ENCODE measurements at regions not wholly inside any gene's neighbourhood (a gene's known extent, or its start where the extent isn't known, plus 50 kb on each side); places are given as distances from the start of the nearest gene placed in this dataset.

DNA sequence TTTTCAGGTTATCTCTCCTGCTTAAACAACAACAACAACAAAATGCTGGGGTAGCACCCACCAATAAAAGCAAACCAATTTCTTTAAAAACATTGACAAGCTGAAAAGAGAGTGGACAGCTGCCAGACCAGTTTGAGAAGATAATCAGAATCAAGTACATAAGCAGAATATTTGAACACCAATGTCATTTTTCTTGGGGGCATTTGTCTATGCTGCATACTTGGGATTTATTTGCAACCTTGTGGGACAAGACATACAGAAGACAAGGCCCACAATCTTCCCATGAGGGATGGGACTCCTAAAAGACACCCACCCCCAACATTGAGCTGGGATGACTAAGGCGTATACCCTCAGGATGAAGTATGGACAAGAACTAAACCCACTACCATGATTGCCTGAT, 62.2 kb upstream of the NXPH2 start:
- no peaks in the 10 kb centered on the region for H3K4me1 Mint-ChIP-seq
- no peaks in the 10 kb centered on the region for H3K36me3 Mint-ChIP-seq
- DNase-seq, result no peak
- no peak overlapping the region for H3K4me3 Mint-ChIP-seq
- H3K27me3 Mint-ChIP-seq (ENCODE audit: low read depth in 3 of 3), result peaks cover 0 to 2% (median 2%) of the 10 kb centered on the region in 3 donors
- H3K9me3 Mint-ChIP-seq, result peaks cover 0 to 2% (median 0%) of the 10 kb centered on the region in 6 donors
- H3K27ac Mint-ChIP-seq, result no peak overlapping the region

DNA sequence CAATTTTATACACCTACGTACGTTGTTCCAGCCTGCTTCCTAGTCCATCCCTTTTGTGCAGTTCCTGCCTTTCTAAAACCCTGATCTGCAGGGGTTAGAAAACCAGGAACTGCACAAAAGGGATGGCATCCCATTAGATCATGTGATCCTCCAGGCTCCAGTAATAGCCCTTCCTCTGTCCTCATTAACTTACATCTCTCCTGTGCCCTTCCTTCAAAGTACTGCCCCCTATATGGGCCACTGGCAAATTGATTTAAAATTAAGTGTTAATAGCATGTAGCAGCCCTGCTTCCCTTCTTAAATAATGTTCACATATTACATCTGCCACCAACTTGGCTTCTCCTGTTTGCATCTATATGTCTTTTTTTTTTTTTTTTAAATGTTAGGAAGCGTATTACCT, 61.3 kb upstream of the NXPH2 start:
- H3K4me1 Mint-ChIP-seq, result no peaks in the 10 kb centered on the region
- peaks cover 0 to 2% (median 0%) of the 10 kb centered on the region in 6 donors for H3K9me3 Mint-ChIP-seq
- DNase-seq, result no peak
- H3K27me3 Mint-ChIP-seq (ENCODE audit: low read depth in 3 of 3), result peaks cover 0 to 2% (median 2%) of the 10 kb centered on the region in 3 donors
- no peaks in the 10 kb centered on the region for H3K36me3 Mint-ChIP-seq
- H3K4me3 Mint-ChIP-seq, result no peak overlapping the region
- no peak overlapping the region for H3K27ac Mint-ChIP-seq

DNA sequence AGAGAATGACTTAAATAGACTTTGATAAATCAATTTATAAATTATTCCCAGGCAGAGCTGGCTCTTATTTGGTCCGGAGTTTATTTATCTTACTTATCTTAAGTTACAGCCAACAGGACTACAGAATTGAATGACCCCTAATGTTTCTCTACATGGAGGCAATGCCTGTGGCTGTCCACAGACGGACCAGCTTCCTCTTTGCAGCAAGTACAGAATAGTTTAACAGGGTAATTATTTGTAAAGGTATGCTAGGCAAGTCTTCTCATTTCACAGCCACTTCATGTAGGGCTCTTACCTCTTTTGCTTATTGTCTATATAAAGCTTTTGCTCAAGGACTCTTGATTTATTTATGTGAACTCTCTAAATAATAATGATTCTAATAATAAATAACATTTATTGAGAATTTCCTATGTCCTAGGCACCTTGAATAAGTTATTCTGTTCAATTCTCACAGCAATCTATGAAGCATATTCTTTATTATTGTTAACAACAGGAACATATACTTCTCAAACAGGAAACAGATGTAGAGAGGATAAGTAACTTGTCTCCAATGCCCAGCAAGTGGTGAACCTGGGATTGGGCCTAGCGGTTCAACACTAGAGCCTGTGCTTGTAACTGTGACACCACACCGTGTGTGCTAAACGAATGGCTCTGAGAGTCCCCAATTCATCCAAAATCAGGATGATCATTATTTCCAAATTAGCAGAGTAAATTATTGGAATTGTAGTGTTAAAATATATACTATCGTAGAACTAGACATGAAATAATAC, 58.8 kb upstream of the NXPH2 start:
- no peak overlapping the region for H3K27ac Mint-ChIP-seq
- no peaks in the 10 kb centered on the region for H3K4me1 Mint-ChIP-seq
- H3K9me3 Mint-ChIP-seq, result peaks cover 0 to 2% (median 0%) of the 10 kb centered on the region in 6 donors
- no peak for DNase-seq
- no peak overlapping the region for H3K4me3 Mint-ChIP-seq
- H3K36me3 Mint-ChIP-seq, result no peaks in the 10 kb centered on the region
- peaks cover 0 to 2% (median 2%) of the 10 kb centered on the region in 3 donors for H3K27me3 Mint-ChIP-seq (ENCODE audit: low read depth in 3 of 3)

- H3K27ac Mint-ChIP-seq, result no peak overlapping the region
- no peaks in the 10 kb centered on the region for H3K9me3 Mint-ChIP-seq
- no peak overlapping the region for H3K4me3 Mint-ChIP-seq
- no peaks in the 10 kb centered on the region for H3K36me3 Mint-ChIP-seq
- no peak for DNase-seq
- H3K4me1 Mint-ChIP-seq, result no peaks in the 10 kb centered on the region
- peaks cover 0 to 2% (median 0%) of the 10 kb centered on the region in 3 donors for H3K27me3 Mint-ChIP-seq (ENCODE audit: low read depth in 3 of 3)
Observed at GRCh38 chr2:138831691-138832090, 51.5 kb upstream of the NXPH2 start.

GRCh38 chr2:138831154-138831553, 51.0 kb upstream of the NXPH2 start:
- Mint-ChIP-seq H3K4me3 (no peak overlapping the region), H3K4me1 (no peaks in the 10 kb centered on the region), H3K36me3 (no peaks in the 10 kb centered on the region), H3K27me3 (ENCODE audit: low read depth in 3 of 3) (peaks cover 0 to 2% (median 0%) of the 10 kb centered on the region in 3 donors), H3K9me3 (no peaks in the 10 kb centered on the region), H3K27ac (no peak overlapping the region)
- DNase-seq, result no peak

DNA sequence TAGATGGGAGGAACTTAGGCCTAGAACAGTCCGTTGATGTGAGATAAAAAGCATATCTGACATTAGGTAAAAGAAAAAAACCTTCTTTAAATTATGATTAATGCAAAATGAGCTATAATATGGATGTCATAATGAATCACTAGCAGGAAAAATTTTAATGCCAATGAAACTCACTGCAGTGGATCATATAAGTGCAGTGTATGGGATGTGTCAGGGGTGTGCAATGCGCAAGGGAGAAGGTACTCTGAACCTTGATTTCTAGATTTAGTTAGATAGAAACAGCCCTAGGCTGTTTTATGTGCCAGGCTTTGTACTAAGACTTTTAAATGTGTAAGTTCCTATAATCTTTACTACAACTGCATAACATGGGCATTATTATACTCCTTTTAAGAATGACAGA, 50.4 kb upstream of the NXPH2 start:
- Mint-ChIP-seq H3K36me3 (no peaks in the 10 kb centered on the region), H3K9me3 (no peaks in the 10 kb centered on the region), H3K4me1 (no peaks in the 10 kb centered on the region), H3K27ac (no peak overlapping the region), H3K27me3 (ENCODE audit: low read depth in 3 of 3) (peaks cover 0 to 2% (median 0%) of the 10 kb centered on the region in 3 donors), H3K4me3 (no peak overlapping the region)
- DNase-seq, result no peak

All from immature natural killer cell (primary cell).